ENCODE measurements at regions not wholly inside any gene's neighbourhood (a gene's known extent, or its start where the extent isn't known, plus 50 kb on each side); places are given as distances from the start of the nearest gene placed in this dataset.

- TF ChIP-seq EZH2 (IDR thresholded peaks at IDR 0.05; ENCODE audit: low read length, unreplicated experiment) (no peak), CTCF (conservative IDR thresholded peaks at IDR 0.05; ENCODE audit: low read depth, low read length) (no peak), EZH2phosphoT487 (IDR thresholded peaks at IDR 0.05; ENCODE audit: borderline replicate concordance, low read length) (no peak)
Measured at GRCh38 chr10:32175629-32176028, 119.4 kb upstream of the KIF5B start.
